ENCODE measurements at regions not wholly inside any gene's neighbourhood (a gene's known extent, or its start where the extent isn't known, plus 50 kb on each side); places are given as distances from the start of the nearest gene placed in this dataset.

DNA sequence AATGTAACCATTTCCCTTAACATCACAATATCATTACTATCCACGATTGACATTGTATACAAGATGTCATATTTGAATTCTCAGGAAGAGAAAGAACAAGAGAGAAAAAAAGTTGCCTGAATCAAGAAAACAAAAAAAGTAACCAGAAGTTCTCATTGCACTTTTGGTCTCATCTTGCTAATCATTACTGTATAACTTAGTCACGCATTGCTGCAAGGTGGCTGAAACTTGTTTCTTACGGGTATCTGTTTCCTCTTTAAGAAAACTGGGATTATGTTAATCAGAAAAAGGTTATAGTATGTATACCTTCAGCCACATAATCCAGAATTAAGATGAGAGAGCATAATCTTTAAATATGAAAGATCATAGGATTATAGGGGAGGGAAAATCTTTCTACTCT is 639.7 kb upstream of the SYT4 start:
- TF ChIP-seq, protein P1, sequence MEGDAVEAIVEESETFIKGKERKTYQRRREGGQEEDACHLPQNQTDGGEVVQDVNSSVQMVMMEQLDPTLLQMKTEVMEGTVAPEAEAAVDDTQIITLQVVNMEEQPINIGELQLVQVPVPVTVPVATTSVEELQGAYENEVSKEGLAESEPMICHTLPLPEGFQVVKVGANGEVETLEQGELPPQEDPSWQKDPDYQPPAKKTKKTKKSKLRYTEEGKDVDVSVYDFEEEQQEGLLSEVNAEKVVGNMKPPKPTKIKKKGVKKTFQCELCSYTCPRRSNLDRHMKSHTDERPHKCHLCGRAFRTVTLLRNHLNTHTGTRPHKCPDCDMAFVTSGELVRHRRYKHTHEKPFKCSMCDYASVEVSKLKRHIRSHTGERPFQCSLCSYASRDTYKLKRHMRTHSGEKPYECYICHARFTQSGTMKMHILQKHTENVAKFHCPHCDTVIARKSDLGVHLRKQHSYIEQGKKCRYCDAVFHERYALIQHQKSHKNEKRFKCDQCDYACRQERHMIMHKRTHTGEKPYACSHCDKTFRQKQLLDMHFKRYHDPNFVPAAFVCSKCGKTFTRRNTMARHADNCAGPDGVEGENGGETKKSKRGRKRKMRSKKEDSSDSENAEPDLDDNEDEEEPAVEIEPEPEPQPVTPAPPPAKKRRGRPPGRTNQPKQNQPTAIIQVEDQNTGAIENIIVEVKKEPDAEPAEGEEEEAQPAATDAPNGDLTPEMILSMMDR (IDR thresholded peaks at IDR 0.05), result no peak
- no peak for TF ChIP-seq EZH2 (IDR thresholded peaks at IDR 0.05)

Data from neural progenitor cell (in vitro differentiated cells).